BLaER1 (cell line): ENCODE measurements at regions not wholly inside any gene's neighbourhood (a gene's known extent, or its start where the extent isn't known, plus 50 kb on each side); places are given as distances from the start of the nearest gene placed in this dataset.
A peak's percentile ranks its signal among the peaks of the same experiment; 100 is the strongest.

Experiments
- H3K27ac ChIP-seq: shearing (Covaris generic); formaldehyde crosslinking; 2 replicates; pipeline ENCODE4 v1.8.1; 2022
- H3K27me3 ChIP-seq: shearing (Covaris generic); formaldehyde crosslinking; 2 replicates; pipeline ENCODE4 v1.8.1; 2022
- H3K36me3 ChIP-seq: shearing (Covaris generic); formaldehyde crosslinking; 2 replicates; pipeline ENCODE4 v1.8.1; 2022
- H3K4me1 ChIP-seq: shearing (Covaris generic); formaldehyde crosslinking; 2 replicates; pipeline ENCODE4 v1.8.1; 2022
- H3K4me2 ChIP-seq: shearing (Covaris generic); formaldehyde crosslinking; 2 replicates; pipeline ENCODE4 v1.8.1; 2022
- H3K4me3 ChIP-seq: shearing (Covaris generic); formaldehyde crosslinking; 2 replicates; pipeline ENCODE4 v1.8.1; 2022
- H3K9ac ChIP-seq: shearing (Covaris generic); formaldehyde crosslinking; 2 replicates; pipeline ENCODE4 v1.8.1; 2022
- H3K9me3 ChIP-seq: shearing (Covaris generic); formaldehyde crosslinking; 2 replicates; pipeline ENCODE4 v1.8.1; 2022
- H4K20me1 ChIP-seq: shearing (Covaris generic); formaldehyde crosslinking; 2 replicates; pipeline ENCODE4 v1.8.1; 2022
- Cebpa-rat ChIP-seq: shearing (Covaris generic); IDR thresholded peaks from 2 replicates; pipeline ENCODE4 v1.8.1; 2022

GRCh38 chr19:31900991-31901390 lies 444.4 kb upstream of the ZNF507 start:
- Histone ChIP-seq H3K9me3 (0 out of 2 replicates have a peak, but pooled peaks cover 12% of the 10 kb centered on the region), H3K27me3 (no peaks in the 10 kb centered on the region), H3K4me2 (peak overlapping the region; percentile 21; the same call in 1 of the 2 replicates), H3K4me1 (peaks cover 17% of the 10 kb centered on the region), H3K9ac (no peak overlapping the region), H3K4me3 (no peak overlapping the region), H3K27ac (0 out of 2 replicates have a peak overlapping the region, but pooled peaks have one; percentile 25), H4K20me1 (no peaks in the 10 kb centered on the region), H3K36me3 (no peaks in the 10 kb centered on the region)
- TF ChIP-seq Cebpa-rat, result no peak

GRCh38 chr19:31902821-31903220 lies 442.6 kb upstream of the ZNF507 start:
- no peak for TF ChIP-seq Cebpa-rat
- Histone ChIP-seq H3K27ac (no peak overlapping the region), H3K4me1 (peaks cover 32% of the 10 kb centered on the region), H3K9me3 (peaks cover 19% of the 10 kb centered on the region; the same call in 1 of the 2 replicates), H3K27me3 (no peaks in the 10 kb centered on the region), H3K9ac (no peak overlapping the region), H3K36me3 (no peaks in the 10 kb centered on the region), H3K4me2 (no peak overlapping the region), H4K20me1 (no peaks in the 10 kb centered on the region), H3K4me3 (no peak overlapping the region)

- Histone ChIP-seq H3K4me2 (no peak overlapping the region), H4K20me1 (no peaks in the 10 kb centered on the region), H3K4me3 (no peak overlapping the region), H3K9me3 (peaks cover 15% of the 10 kb centered on the region; the same call in 1 of the 2 replicates), H3K4me1 (peaks cover 43% of the 10 kb centered on the region), H3K36me3 (no peaks in the 10 kb centered on the region), H3K9ac (no peak overlapping the region), H3K27ac (no peak overlapping the region), H3K27me3 (no peaks in the 10 kb centered on the region)
- TF ChIP-seq Cebpa-rat, result no peak
Measured at GRCh38 chr19:31903979-31904378, 441.4 kb upstream of the ZNF507 start.

- no peaks in the 10 kb centered on the region for H3K27me3 ChIP-seq
- TF ChIP-seq Cebpa-rat, result no peak
- peak overlapping the region; percentile 39; the same call in 1 of the 2 replicates for H3K9ac ChIP-seq
- peaks cover 40% of the 10 kb centered on the region for H3K4me1 ChIP-seq
- peak overlapping the region; percentile 84 for H3K27ac ChIP-seq
- H3K36me3 ChIP-seq, result no peaks in the 10 kb centered on the region
- H3K9me3 ChIP-seq, result peaks cover 7% of the 10 kb centered on the region; the same call in 1 of the 2 replicates
- peak overlapping the region; percentile 70 for H3K4me2 ChIP-seq
- peak overlapping the region; percentile 27 for H3K4me3 ChIP-seq
- H4K20me1 ChIP-seq, result no peaks in the 10 kb centered on the region
Measured at GRCh38 chr19:31906111-31906871, 439.1 kb upstream of the ZNF507 start.

GRCh38 chr19:31907661-31908060 lies 437.7 kb upstream of the ZNF507 start:
- Histone ChIP-seq H3K9me3 (peaks cover 7% of the 10 kb centered on the region; the same call in 1 of the 2 replicates), H3K9ac (no peak overlapping the region), H3K27ac (no peak overlapping the region), H3K4me2 (no peak overlapping the region), H4K20me1 (no peaks in the 10 kb centered on the region), H3K27me3 (no peaks in the 10 kb centered on the region), H3K4me3 (no peak overlapping the region), H3K36me3 (no peaks in the 10 kb centered on the region), H3K4me1 (peaks cover 37% of the 10 kb centered on the region)
- TF ChIP-seq Cebpa-rat, result no peak

- Histone ChIP-seq H3K4me1 (peaks cover 37% of the 10 kb centered on the region), H3K36me3 (no peaks in the 10 kb centered on the region), H3K9me3 (peaks cover 7% of the 10 kb centered on the region; the same call in 1 of the 2 replicates), H3K27ac (peak overlapping the region; percentile 48; the same call in 1 of the 2 replicates), H3K4me3 (no peak overlapping the region), H3K27me3 (no peaks in the 10 kb centered on the region), H4K20me1 (no peaks in the 10 kb centered on the region), H3K9ac (no peak overlapping the region), H3K4me2 (peak overlapping the region; percentile 60)
- TF ChIP-seq Cebpa-rat, result no peak
Measured at GRCh38 chr19:31908080-31908479, 437.3 kb upstream of the ZNF507 start.

- peak overlapping the region; percentile 48; the same call in 1 of the 2 replicates for H3K27ac ChIP-seq
- peak overlapping the region; percentile 60 for H3K4me2 ChIP-seq
- peaks cover 37% of the 10 kb centered on the region for H3K4me1 ChIP-seq
- H3K4me3 ChIP-seq, result no peak overlapping the region
- H3K36me3 ChIP-seq, result no peaks in the 10 kb centered on the region
- H3K27me3 ChIP-seq, result no peaks in the 10 kb centered on the region
- no peak overlapping the region for H3K9ac ChIP-seq
- H4K20me1 ChIP-seq, result no peaks in the 10 kb centered on the region
- H3K9me3 ChIP-seq, result peaks cover 7% of the 10 kb centered on the region; the same call in 1 of the 2 replicates
- TF ChIP-seq Cebpa-rat, result no peak
Measured at GRCh38 chr19:31908496-31909225, 436.7 kb upstream of the ZNF507 start.

GRCh38 chr19:31910224-31910623 lies 435.2 kb upstream of the ZNF507 start:
- Histone ChIP-seq H3K9me3 (peaks cover 7% of the 10 kb centered on the region; the same call in 1 of the 2 replicates), H3K27ac (no peak overlapping the region), H3K4me1 (peaks cover 34% of the 10 kb centered on the region), H3K4me2 (no peak overlapping the region), H3K27me3 (no peaks in the 10 kb centered on the region), H3K4me3 (no peak overlapping the region), H3K9ac (no peak overlapping the region), H4K20me1 (no peaks in the 10 kb centered on the region), H3K36me3 (no peaks in the 10 kb centered on the region)
- TF ChIP-seq Cebpa-rat, result no peak

GRCh38 chr19:31911577-31911976 lies 433.8 kb upstream of the ZNF507 start:
- H3K4me1 ChIP-seq, result peaks cover 20% of the 10 kb centered on the region
- H3K27me3 ChIP-seq, result no peaks in the 10 kb centered on the region
- no peaks in the 10 kb centered on the region for H3K36me3 ChIP-seq
- no peak for TF ChIP-seq Cebpa-rat
- no peak overlapping the region for H3K27ac ChIP-seq
- peaks cover 7% of the 10 kb centered on the region; the same call in 1 of the 2 replicates for H3K9me3 ChIP-seq
- H3K9ac ChIP-seq, result no peak overlapping the region
- no peak overlapping the region for H3K4me2 ChIP-seq
- H3K4me3 ChIP-seq, result no peak overlapping the region
- no peaks in the 10 kb centered on the region for H4K20me1 ChIP-seq
